HepG2 (cell line): ENCODE measurements at regions not wholly inside any gene's neighbourhood (a gene's known extent, or its start where the extent isn't known, plus 50 kb on each side); places are given as distances from the start of the nearest gene placed in this dataset.

Experiments used
- AGO2 ChIP-seq: fragments of 200-400 bp; formaldehyde crosslinking; optimal IDR thresholded peaks from 2 replicates; pipeline ENCODE3; 2017; ENCODE audit warnings: mild to moderate bottlenecking, low read depth, low read length, moderate library complexity
- JUND ChIP-seq: sonication (generic); formaldehyde crosslinking; IDR thresholded peaks from 2 replicates; pipeline ENCODE4 v1.8.0; 2022; ENCODE audit warnings: mild to moderate bottlenecking, missing genetic modification reagents
- KDM2A ChIP-seq: sonication (generic); formaldehyde crosslinking; IDR thresholded peaks from 2 replicates; pipeline ENCODE4 v1.4.0; 2020; ENCODE audit warnings: low read depth, missing genetic modification reagents, borderline replicate concordance
- MZF1 ChIP-seq: sonication (generic); formaldehyde crosslinking; IDR thresholded peaks from 2 replicates; pipeline ENCODE4 v1.8.1; 2023; ENCODE audit warnings: mild to moderate bottlenecking, missing genetic modification reagents, borderline replicate concordance
- NPAS2 ChIP-seq: sonication (generic); formaldehyde crosslinking; IDR thresholded peaks from 2 replicates; pipeline ENCODE4 v1.8.0; 2022; ENCODE audit warnings: mild to moderate bottlenecking, missing genetic modification reagents, borderline replicate concordance
- POLR2A ChIP-seq, 2 experiments: IDR thresholded peaks; 2 replicates each; pipeline ENCODE4 v1.6.1; 2011; ENCODE audit warnings: low read depth in 2 of 2, low read length in 2 of 2, mild to moderate bottlenecking in 1 of 2, moderate library complexity in 1 of 2; ENCODE audit not compliant: insufficient read depth in 1 of 2
- RBAK ChIP-seq: sonication (generic); formaldehyde crosslinking; IDR thresholded peaks from 2 replicates; pipeline ENCODE4 v1.5.1; 2020; ENCODE audit warnings: mild to moderate bottlenecking, missing genetic modification reagents
- SYNCRIP ChIP-seq: fragments of 200-400 bp; formaldehyde crosslinking; IDR thresholded peaks from 2 replicates; pipeline ENCODE4 v1.6.1; 2018; ENCODE audit warnings: mild to moderate bottlenecking, low read depth, low read length; ENCODE audit not compliant: insufficient read depth
- ZNF274 ChIP-seq: sonication (generic); formaldehyde crosslinking; IDR thresholded peaks from 2 replicates; pipeline ENCODE4 v1.5.1; 2020; ENCODE audit warnings: mild to moderate bottlenecking, missing genetic modification reagents
- ZNF672 ChIP-seq: sonication (generic); formaldehyde crosslinking; IDR thresholded peaks from 2 replicates; pipeline ENCODE4 v1.8.1; 2022; ENCODE audit warnings: missing genetic modification reagents
- TF ChIP-seq, protein P1 (sequence below): sonication (generic); formaldehyde crosslinking; conservative IDR thresholded peaks from 2 replicates; pipeline ENCODE4 v1.5.0; 2020; ENCODE audit warnings: missing genetic modification reagents
- TF ChIP-seq, protein P2 (sequence below): IDR thresholded peaks from 2 replicates; pipeline ENCODE4 v1.6.1; 2016

DNA sequence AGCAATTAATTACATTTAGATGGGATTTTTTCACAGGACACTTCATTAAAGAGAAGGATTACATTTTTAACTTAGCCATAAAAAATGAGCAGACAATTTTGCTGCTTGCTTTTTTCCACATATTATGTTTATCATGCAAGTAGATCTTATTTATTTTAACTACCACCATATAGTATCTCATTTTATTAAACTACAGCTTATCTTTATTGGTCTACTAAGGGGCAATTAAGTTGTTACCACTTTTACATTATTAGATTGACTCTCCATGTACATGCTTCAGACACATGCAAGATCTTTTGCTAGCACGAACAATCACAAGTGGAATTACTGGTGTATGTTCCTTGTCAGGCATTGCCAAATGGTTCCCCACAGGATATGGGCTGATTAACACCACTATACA lies 99.8 kb upstream of the NFIA start:
- TF ChIP-seq AGO2 (no peak), RBAK (no peak), NPAS2 (CRISPR knock-in tag) (no peak), ZNF274 (CRISPR knock-in tag) (no peak), JUND (CRISPR knock-in tag) (no peak), MZF1 (CRISPR knock-in tag) (no peak), POLR2A (IDR thresholded peaks at IDR 0.05; ENCODE audit: insufficient read depth in 1 of 2, low read depth in 2 of 2, low read length in 2 of 2) (no peak), SYNCRIP (no peak), ZNF672 (CRISPR knock-in tag) (no peak), KDM2A (no peak)
- TF ChIP-seq, protein P1, sequence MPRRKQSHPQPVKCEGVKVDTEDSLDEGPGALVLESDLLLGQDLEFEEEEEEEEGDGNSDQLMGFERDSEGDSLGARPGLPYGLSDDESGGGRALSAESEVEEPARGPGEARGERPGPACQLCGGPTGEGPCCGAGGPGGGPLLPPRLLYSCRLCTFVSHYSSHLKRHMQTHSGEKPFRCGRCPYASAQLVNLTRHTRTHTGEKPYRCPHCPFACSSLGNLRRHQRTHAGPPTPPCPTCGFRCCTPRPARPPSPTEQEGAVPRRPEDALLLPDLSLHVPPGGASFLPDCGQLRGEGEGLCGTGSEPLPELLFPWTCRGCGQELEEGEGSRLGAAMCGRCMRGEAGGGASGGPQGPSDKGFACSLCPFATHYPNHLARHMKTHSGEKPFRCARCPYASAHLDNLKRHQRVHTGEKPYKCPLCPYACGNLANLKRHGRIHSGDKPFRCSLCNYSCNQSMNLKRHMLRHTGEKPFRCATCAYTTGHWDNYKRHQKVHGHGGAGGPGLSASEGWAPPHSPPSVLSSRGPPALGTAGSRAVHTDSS (CRISPR knock-in tag): no peak
- TF ChIP-seq, protein P2, sequence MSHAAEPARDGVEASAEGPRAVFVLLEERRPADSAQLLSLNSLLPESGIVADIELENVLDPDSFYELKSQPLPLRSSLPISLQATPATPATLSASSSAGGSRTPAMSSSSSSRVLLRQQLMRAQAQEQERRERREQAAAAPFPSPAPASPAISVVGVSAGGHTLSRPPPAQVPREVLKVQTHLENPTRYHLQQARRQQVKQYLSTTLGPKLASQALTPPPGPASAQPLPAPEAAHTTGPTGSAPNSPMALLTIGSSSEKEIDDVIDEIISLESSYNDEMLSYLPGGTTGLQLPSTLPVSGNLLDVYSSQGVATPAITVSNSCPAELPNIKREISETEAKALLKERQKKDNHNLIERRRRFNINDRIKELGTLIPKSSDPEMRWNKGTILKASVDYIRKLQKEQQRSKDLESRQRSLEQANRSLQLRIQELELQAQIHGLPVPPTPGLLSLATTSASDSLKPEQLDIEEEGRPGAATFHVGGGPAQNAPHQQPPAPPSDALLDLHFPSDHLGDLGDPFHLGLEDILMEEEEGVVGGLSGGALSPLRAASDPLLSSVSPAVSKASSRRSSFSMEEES (CRISPR knock-in tag): no peak
